Left renal cortex interstitium (tissue), 4 donors: ENCODE measurements at regions not wholly inside any gene's neighbourhood (a gene's known extent, or its start where the extent isn't known, plus 50 kb on each side); places are given as distances from the start of the nearest gene placed in this dataset.

Experiments used
- DNase-seq, 4 donors: peaks; one replicate each; pipeline ENCODE4 v3.0.0-alpha.2; 2013; ENCODE audit warnings: low read depth in 4 of 4, low spot score in 2 of 4, missing footprints in 1 of 4

- no peak for DNase-seq
These were observed 189.4 kb downstream of the DLL1 start for GRCh38 chr6:170101281-170102035.

DNA sequence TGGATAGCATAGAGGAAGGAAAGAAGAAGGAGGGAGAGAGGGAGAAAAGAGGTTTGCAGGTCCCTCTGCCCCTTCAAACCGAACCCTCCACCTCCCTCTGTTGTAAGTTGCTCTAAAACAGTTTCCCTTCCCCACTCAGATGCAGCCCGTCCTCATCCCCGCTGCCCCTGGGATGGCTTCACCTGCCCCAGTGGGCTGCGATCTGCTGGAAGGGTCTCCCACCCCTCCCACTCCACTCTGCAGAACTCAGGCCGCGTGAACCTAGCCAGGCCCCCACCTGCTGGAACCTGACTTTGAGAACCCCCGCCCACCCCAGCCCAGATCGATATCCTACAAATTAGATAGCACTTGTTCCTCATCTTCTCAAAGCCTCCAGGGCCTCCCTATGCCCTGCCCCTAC lies 190.8 kb downstream of the DLL1 start:
- DNase-seq, result no peak

DNA sequence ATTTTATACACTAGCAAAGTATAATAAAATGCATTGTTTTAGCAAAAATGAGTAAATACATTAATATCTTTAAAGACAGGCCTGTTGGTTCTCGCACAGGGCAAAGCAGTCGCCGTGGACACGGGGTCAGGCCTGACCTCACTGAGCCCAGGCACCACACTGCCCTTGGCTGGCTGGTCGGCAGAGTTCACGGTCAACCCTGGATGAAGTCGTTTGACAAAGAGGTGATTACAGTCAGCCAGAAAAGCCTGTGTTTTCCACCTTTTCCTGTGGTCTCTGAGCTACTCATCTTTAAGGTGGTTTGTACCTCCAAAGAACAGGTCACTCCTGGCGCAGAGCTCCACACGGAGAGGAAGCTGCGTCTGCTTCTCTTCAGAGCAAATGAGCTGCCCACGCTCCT lies 191.5 kb downstream of the DLL1 start:
- no peak for DNase-seq

- no peak for DNase-seq
These were observed 192.3 kb downstream of the DLL1 start for GRCh38 chr6:170098428-170099170.

DNA sequence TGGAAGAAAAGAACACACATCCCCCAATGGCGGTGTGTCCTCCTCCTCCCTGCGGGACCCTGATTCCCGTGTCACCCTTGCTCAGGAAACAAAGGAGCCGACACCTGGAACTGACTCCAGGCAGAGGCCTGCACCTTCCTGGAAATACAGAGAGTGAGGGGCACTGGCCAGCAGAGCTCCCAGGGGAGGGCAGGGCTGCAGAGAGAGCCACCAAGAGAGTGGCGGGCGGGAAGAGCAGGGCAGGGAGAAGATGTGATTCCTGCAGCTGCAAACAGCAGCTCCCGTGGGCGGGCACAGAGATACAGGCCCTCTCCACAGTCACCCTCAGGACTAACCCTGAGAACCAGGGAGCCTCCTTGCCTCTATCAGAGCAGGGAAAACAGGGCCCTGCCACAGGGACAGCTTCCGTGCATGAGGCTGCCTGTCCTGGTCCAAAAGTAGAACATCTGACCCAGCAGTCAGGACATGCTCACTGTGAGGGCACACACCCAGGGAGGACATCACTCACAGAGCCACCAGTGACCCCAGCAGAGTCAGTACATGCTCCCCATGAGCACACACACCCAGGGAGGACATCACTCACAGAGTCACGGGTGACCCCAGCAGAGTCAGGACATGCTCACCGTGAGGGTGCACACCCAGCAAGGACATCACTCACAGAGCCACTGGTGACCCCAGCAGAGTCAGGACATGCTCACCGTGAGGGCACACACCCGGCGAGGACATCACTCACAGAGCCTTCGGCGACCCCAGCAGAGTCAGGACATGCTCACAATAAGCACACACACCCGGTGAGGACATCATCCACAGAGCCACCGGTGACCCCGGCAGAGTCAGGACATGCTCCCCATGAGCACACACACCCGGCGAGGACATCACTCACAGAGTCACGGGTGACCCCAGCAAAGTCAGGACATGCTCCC lies 193.1 kb downstream of the DLL1 start:
- DNase-seq, result no peak

GRCh38 chr6:170096803-170097504 lies 193.9 kb downstream of the DLL1 start:
- no peak for DNase-seq

DNA sequence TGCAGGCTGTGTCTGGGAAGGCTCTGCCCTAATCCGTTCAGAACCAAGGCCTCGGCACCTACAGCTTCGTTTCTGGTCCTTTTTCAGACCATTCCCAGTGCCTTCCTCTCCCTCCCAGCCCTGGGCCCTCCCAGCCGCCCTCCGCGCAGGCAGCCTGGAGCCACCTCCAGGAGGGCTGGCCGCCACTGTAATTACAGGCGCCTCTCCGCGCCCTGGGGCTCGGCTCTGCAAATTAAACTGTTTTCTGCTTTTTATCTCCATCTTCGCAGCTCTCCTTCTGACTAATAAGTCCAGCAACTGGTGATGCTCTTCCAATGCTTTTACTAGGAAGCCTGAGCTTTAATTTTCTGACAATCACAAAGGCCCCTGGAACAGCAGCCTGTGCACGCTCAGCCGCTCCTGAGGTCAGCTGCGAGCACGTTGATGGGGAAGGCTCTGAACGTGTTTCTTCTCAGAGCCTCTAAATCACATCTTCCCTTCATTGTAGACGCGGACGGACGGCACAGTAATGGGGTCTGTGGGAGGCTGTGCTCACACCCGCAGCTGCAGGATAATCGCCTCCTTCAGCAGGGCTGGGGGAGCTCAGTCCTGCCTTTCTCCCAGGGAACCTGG lies 194.6 kb downstream of the DLL1 start:
- DNase-seq, result no peak

DNA sequence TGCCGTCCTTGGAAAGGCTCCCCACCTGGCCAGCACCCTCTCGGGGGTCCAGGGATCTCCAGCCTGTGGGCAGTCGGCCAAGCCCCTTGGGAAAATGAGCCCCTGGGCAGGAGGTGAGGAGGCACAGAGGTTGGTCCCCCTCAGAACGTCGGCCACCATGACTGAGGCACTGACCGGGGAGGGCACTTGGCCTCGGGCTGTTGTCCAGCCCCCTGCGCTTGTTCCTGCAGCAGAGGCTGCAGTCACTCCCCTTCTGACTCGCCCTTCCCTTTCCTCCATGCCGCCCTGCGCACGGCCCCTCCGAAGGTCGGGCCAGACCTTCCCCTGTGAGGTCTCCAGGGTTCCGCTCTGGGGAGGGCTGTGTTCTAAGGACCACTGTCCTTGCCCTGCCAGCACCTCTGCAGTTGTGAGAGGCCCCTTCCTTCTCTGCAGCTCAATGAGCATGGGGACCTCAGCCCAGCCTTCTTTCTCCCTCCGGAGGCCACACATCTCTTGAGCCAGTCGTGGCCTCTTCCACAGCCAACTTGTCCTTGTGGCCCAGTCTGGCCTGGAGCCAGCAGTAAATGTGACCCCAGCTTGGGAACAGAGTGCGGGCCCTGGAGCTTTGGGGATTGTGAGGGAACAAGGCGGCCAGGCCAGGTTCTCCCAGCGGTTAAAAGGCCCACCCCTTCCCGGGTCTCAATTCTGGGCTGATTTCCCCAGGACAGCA lies 195.5 kb downstream of the DLL1 start:
- no peak for DNase-seq

- DNase-seq, result no peak
These were observed 196.1 kb downstream of the DLL1 start for GRCh38 chr6:170094686-170095272.

DNA sequence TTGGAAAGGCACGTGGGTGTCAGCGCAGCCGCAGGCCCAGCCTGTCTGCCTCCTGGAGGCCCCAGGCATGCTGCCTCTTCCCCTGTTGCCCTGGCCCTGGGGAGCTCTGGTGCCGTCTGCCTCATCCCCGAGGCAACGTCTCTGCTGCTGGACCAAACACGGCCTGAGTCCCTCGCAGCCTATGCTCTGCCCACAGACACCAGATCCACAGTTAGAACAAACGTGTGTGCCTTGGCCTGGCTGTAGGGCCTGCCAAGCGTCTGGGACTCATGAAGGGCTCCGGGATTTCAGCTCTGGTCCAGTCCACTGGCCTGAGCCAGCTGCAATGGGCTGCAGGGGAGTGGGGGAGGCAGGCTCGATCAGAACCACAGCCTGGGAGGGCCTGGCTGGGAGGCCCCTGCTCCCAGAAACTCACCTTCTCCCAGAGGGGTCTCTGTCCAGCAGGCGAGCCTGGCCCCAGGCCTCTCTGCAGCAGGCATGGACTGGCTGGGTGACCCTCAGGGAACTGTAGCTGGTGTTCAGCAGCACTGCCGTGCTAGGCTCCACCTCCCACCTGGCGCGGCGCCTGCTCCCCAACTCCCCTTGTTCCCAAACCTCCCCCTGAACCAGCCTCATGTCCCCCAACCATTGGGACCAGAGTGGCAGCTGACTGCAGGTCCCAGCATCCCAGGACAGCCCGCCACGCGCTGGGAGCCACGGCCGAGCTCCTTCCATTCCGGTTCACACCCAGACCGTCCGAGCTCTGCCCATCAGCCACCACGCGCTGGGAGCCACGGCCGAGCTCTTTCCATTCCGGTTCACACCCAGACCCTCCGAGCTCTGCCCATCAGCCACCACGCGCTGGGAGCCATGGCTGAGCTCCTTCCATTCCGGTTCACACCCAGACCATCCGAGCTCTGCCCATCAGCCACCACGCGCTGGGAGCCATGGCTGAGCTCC lies 197.0 kb downstream of the DLL1 start:
- DNase-seq, result no peak

- DNase-seq, result no peak
These were observed 197.6 kb downstream of the DLL1 start for GRCh38 chr6:170093276-170093657.

- DNase-seq, result no peak
These were observed 198.1 kb downstream of the DLL1 start for GRCh38 chr6:170092826-170093225.

- DNase-seq, result no peak
These were observed 199.0 kb downstream of the DLL1 start for GRCh38 chr6:170091639-170092579.

DNA sequence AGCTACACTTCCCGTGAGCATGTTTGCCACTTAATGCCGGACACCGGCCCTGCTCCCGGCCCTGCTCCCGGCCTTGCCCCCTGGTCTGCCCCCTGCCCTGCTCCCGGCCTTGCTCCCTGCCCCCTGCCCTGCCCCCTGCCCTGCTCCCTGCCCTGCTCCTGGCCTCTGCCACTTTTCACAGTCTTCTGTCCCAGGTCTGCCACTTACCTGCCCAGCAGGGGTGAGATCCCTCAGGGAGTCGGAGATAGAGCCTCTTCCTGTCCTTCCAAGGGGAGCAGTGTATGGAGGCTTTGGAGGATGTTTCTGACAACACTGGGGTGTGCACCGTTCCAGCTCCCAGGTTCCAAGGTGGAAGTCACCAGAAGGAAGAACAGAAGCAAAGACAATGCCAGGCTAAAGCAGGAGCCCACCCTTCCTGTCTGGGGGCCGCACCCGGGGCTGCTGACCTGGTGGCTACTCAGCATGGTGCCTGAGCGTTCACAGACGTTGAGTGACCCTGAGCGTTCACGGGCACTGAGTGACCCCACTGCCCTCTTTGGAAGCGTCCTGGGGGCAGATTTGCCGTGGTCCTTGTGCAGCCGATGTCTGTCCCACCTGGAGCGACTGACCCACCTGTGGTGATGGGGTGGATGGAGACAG lies 199.8 kb downstream of the DLL1 start:
- no peak for DNase-seq

DNA sequence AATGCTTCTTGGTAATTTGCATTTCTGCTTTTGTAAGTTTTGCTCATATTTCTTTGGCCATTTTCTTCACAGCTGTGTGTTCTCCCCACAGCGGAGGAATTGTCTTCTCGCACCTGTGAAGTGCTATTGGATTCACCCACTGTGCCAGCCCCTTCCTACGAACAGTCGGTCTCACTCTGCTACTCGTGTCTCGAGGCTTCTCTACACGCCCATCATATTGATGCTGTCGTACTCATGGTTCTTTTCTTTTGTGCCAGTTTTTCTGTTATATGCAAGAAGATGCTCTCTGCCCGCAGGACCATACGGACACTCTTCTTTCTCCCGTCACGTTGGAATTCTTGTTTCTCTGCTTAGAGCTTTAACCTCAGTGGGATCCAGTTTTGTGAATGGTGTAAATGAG lies 200.3 kb downstream of the DLL1 start:
- DNase-seq, result no peak

DNA sequence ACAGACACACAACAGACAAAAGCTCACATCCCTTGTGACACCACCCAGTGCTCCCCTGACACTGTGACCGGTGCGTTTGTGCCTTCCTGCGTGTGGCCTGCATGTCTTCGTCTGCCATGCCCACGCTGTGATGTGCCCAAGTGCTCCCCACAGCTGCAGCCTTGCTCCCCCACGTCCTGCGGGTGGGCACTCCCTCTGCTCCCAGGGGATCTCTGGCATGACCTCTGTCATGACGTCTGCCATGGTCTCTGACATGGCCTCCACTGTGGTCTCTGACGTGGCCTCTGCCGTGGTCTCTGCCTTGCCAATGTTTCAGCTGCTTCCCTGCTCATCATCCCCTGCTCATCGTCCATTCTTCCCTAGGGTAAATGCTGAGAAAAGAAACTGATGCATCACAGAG lies 200.9 kb downstream of the DLL1 start:
- no peak for DNase-seq

- no peak for DNase-seq
These were observed 202.3 kb downstream of the DLL1 start for GRCh38 chr6:170088582-170088955.
